B cell (primary cell): ENCODE measurements at regions not wholly inside any gene's neighbourhood (a gene's known extent, or its start where the extent isn't known, plus 50 kb on each side); places are given as distances from the start of the nearest gene placed in this dataset.
A peak's percentile ranks its signal among the peaks of the same experiment; 100 is the strongest.

Experiments
- ATAC-seq: fragments of 200-7000 bp; cut with Tn5 transposase; one replicate; pipeline ENCODE4 v1.10.0; 2021; ENCODE audit warnings: low read depth, mild to moderate bottlenecking, moderate number of reproducible peaks, moderate library complexity
- CTCF ChIA-PET: fragments of 350-600 bp; sonication (Branson Sonifier 250); formaldehyde crosslinking; loops from one replicate; lab custom pipeline; 2021; ENCODE audit warnings: antibody characterized with exemption, inconsistent platforms; lab: Charles Lee
- POLR2A ChIA-PET: fragments of 350-600 bp; sonication (Branson Sonifier 250); formaldehyde crosslinking; loops from one replicate; lab custom pipeline; 2021; ENCODE audit warnings: antibody characterized with exemption; lab: Charles Lee
- DNase-seq: peaks from one replicate; pipeline ENCODE4 v3.0.0; 2013
- H2AFZ ChIP-seq: 2 replicates; pipeline ENCODE4 v1.6.1; 2012; ENCODE audit warnings: mild to moderate bottlenecking, low read depth, low read length; ENCODE audit not compliant: insufficient read depth, poor library complexity, severe bottlenecking
- H3K27ac ChIP-seq, 2 donors: 1 replicate in 1 of 2; 2 replicates in 1 of 2; pipeline ENCODE4 v1.5.1; 2012 to 2013; ENCODE audit warnings: low read length in 2 of 2, mild to moderate bottlenecking in 2 of 2, moderate library complexity in 1 of 2
- H3K27me3 ChIP-seq, 4 experiments: fragments of 200-600 bp in 1 of 4; sonication (generic) in 1 of 4; replicated peaks in 1 of 4; 1 replicate in 2 of 4; 2 replicates in 2 of 4; pipeline versions ENCODE4 v1.6.1 to v1.7.0; 2013 to 2016; ENCODE audit warnings: low read length in 3 of 4, mild to moderate bottlenecking in 2 of 4, mixed read lengths in 1 of 4, moderate library complexity in 1 of 4; ENCODE audit not compliant: insufficient read depth in 4 of 4, control insufficient read depth in 3 of 4; ENCODE audit errors: control extremely low read depth in 1 of 4
- H3K36me3 ChIP-seq, 2 experiments: replicated peaks in 1 of 2; 1 replicate in 1 of 2; 2 replicates in 1 of 2; pipeline versions ENCODE4 v1.6.1 to v1.7.1; 2013; ENCODE audit warnings: low read length in 1 of 2; ENCODE audit not compliant: insufficient read depth in 2 of 2, control insufficient read depth in 1 of 2; ENCODE audit errors: control extremely low read depth in 1 of 2, extremely low read depth in 1 of 2
- H3K4me1 ChIP-seq, 2 donors: fragments of 200-600 bp in 1 of 2; sonication (generic) in 1 of 2; 1 replicate in 1 of 2; 2 replicates in 1 of 2; pipeline versions ENCODE4 v1.5.1 to v1.6.1; 2013 to 2017; ENCODE audit warnings: low read length in 2 of 2; ENCODE audit not compliant: control insufficient read depth in 2 of 2, insufficient read depth in 2 of 2
- H3K4me2 ChIP-seq: replicated peaks from 2 replicates; pipeline ENCODE3; 2012; ENCODE audit warnings: mild to moderate bottlenecking, low read depth, low read length; ENCODE audit not compliant: poor library complexity, severe bottlenecking
- H3K4me3 ChIP-seq, 5 experiments: fragments of 200-600 bp in 1 of 5; sonication (generic) in 1 of 5; 1 replicate in 3 of 5; 2 replicates in 2 of 5; pipeline versions ENCODE4 v1.5.1 to v1.7.0; 2011 to 2016; ENCODE audit warnings: low read length in 4 of 5, mild to moderate bottlenecking in 4 of 5, low read depth in 2 of 5, control low read depth in 1 of 5, moderate library complexity in 1 of 5; ENCODE audit not compliant: insufficient read depth in 1 of 5; ENCODE audit errors: control extremely low read depth in 1 of 5, extremely low read depth in 1 of 5
- H3K79me2 ChIP-seq: fragments of 200-600 bp; sonication (generic); one replicate; pipeline ENCODE4 v1.6.0; 2016; ENCODE audit warnings: low read length; ENCODE audit not compliant: control insufficient read depth, insufficient read depth
- H3K9ac ChIP-seq: fragments of 200-600 bp; sonication (generic); 2 replicates; pipeline ENCODE4 v1.6.1; 2017; ENCODE audit warnings: mild to moderate bottlenecking, low read length, moderate library complexity
- H3K9me3 ChIP-seq, 3 donors: one replicate each; pipeline versions ENCODE4 v1.6.1 to v1.7.1; 2013; ENCODE audit warnings: low read length in 2 of 3; ENCODE audit not compliant: control insufficient read depth in 2 of 3, insufficient read depth in 1 of 3; ENCODE audit errors: control extremely low read depth in 1 of 3
- H4K20me1 ChIP-seq: 2 replicates; pipeline ENCODE4 v1.6.0; 2012; ENCODE audit warnings: mild to moderate bottlenecking, low read length; ENCODE audit not compliant: insufficient read depth, control insufficient read depth, poor library complexity, severe bottlenecking
- H3K27ac Mint-ChIP-seq: one replicate; pipeline ENCODE4 v1.8.0; 2021; ENCODE audit warnings: mixed read lengths
- H3K27me3 Mint-ChIP-seq: one replicate; pipeline ENCODE4 v1.8.0; 2021; ENCODE audit warnings: mixed read lengths
- H3K4me1 Mint-ChIP-seq: one replicate; pipeline ENCODE4 v1.8.0; 2021; ENCODE audit warnings: mixed read lengths
- H3K4me3 Mint-ChIP-seq: one replicate; pipeline ENCODE4 v1.8.0; 2021; ENCODE audit warnings: mixed read lengths
- H3K9me3 Mint-ChIP-seq: one replicate; pipeline ENCODE4 v1.8.0; 2022; ENCODE audit warnings: mixed read lengths; ENCODE audit not compliant: insufficient read depth
- EZH2 ChIP-seq: IDR thresholded peaks from 2 replicates; pipeline ENCODE4 v1.6.1; 2012; ENCODE audit warnings: borderline replicate concordance, low read depth, mild to moderate bottlenecking, moderate library complexity, low read length; ENCODE audit not compliant: insufficient read depth, poor library complexity, severe bottlenecking
- WGBS: methylation state at CpG from one replicate; pipeline ENCODE4 v1.1.5; 2013; ENCODE audit warnings: missing lambda C conversion rate; ENCODE audit not compliant: insufficient coverage; 5-methylcytosine and 5-hydroxymethylcytosine counted together
- intact Hi-C: fragments of 100-400 bp; cut with micrococcal nuclease; formaldehyde crosslinking; loops from one replicate; pipeline ENCODE4 v1.10.0; 2022
- TF ChIP-seq, protein P1 (sequence below): fragments of 200-600 bp; IDR thresholded peaks from one replicate; pipeline ENCODE4 v1.8.0; 2022; ENCODE audit warnings: antibody characterized with exemption, mild to moderate bottlenecking

GRCh38 chr3:27633224-27633545, 88.9 kb downstream of the EOMES start:
- intact Hi-C loops, result loop anchor here (2.0 kb wide), 1 partner anchor 148 kb away; the partner anchor contains the start of gene SLC4A7
- Histone ChIP-seq H3K27me3 (no peaks in the 10 kb centered on the region), H3K4me1 (peaks cover 5 to 10% of the 10 kb centered on the region in 2 donors), H2AFZ (peak overlapping the region; percentile 82), H3K9me3 (no peaks in the 10 kb centered on the region), H3K79me2 (no peaks in the 10 kb centered on the region), H3K36me3 (no peaks in the 10 kb centered on the region), H3K4me3 (peak overlapping the region; percentile 41 to 63 (median 56)), H3K4me2 (peak overlapping the region; percentile 86), H4K20me1 (no peaks in the 10 kb centered on the region), H3K27ac (peak overlapping the region; percentile 0 to 35), H3K9ac (peak overlapping the region; percentile 73)
- Mint-ChIP-seq H3K4me3 (peak overlapping the region; percentile 95), H3K27ac (peak overlapping the region; percentile 84), H3K27me3 (no peaks in the 10 kb centered on the region), H3K4me1 (peaks cover 11% of the 10 kb centered on the region), H3K9me3 (no peaks in the 10 kb centered on the region)
- ChIA-PET POLR2A (no interaction called here), CTCF (interaction anchor here (1.0 to 1.9 kb wide), 4 partner anchors 10 to 275 kb away, joined by 3 to 8 read pairs (median 4); no protein-coding TSS in a partner anchor)
- TF ChIP-seq, protein P1, sequence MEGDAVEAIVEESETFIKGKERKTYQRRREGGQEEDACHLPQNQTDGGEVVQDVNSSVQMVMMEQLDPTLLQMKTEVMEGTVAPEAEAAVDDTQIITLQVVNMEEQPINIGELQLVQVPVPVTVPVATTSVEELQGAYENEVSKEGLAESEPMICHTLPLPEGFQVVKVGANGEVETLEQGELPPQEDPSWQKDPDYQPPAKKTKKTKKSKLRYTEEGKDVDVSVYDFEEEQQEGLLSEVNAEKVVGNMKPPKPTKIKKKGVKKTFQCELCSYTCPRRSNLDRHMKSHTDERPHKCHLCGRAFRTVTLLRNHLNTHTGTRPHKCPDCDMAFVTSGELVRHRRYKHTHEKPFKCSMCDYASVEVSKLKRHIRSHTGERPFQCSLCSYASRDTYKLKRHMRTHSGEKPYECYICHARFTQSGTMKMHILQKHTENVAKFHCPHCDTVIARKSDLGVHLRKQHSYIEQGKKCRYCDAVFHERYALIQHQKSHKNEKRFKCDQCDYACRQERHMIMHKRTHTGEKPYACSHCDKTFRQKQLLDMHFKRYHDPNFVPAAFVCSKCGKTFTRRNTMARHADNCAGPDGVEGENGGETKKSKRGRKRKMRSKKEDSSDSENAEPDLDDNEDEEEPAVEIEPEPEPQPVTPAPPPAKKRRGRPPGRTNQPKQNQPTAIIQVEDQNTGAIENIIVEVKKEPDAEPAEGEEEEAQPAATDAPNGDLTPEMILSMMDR, result no peak
- no peak for TF ChIP-seq EZH2
- ATAC-seq, result peak; percentile 31
- no peak for DNase-seq
- WGBS, result 6% methylated on average over 6 of the region's 6 CpGs

DNA sequence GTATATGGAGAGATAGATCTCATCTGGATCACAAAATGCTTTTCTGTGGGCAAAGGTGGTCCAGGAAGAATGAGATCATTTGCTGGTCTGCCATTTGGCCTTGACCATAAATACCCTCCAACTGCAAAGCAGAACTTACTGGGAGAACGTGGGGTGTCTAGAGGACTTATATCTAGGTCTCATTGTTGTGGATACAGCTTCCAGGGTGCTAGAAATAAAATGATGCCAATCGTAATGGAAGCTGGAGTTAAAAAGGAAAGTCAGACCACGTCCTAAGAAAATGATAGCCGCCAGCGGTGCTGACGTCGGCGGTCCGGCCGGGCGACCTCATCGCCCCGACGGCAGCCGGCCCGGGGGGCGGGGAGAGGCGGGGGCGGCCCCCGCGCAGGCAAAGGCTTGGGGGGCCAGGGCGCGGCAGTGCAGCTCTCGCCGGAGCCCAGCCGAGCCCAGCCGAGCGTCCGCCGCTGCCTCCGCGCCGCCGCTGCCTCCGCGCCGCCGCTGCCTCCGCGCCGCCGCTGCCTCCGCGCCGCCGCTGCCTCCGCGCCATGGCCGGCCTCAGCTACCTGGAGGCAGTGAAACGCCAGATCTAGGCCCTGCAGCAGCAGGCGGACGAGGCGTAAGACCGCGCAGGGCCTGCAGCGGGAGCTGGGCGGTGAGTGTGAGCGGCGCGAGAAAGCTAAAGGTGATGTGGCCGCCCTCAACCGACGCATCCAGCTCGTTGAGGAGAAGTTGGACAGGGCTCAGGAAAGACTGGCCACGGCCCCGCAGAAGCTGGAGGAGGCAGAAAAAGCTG, 89.5 kb downstream of the EOMES start:
- H2AFZ ChIP-seq, result peak overlapping the region; percentile 82
- no peaks in the 10 kb centered on the region for H4K20me1 ChIP-seq
- peak overlapping the region; percentile 41 to 63 (median 56) for H3K4me3 ChIP-seq
- no peak for TF ChIP-seq EZH2
- TF ChIP-seq, protein P1, result no peak
- H3K79me2 ChIP-seq, result no peaks in the 10 kb centered on the region
- DNase-seq, result peak; percentile 67
- Mint-ChIP-seq H3K27me3 (no peaks in the 10 kb centered on the region), H3K9me3 (no peaks in the 10 kb centered on the region), H3K4me1 (peaks cover 16% of the 10 kb centered on the region), H3K27ac (peak overlapping the region; percentile 86), H3K4me3 (peak overlapping the region; percentile 95)
- H3K4me2 ChIP-seq, result peak overlapping the region; percentile 86
- H3K36me3 ChIP-seq, result no peaks in the 10 kb centered on the region
- H3K9me3 ChIP-seq, result no peaks in the 10 kb centered on the region
- ChIA-PET CTCF (interaction anchor here (0.6 to 1.9 kb wide), 6 partner anchors 9 to 322 kb away, joined by 3 to 8 read pairs (median 4); no protein-coding TSS in a partner anchor), POLR2A (interaction anchor here (0.6 kb wide), 1 partner anchor 264 kb away, joined by 3 read pairs; no protein-coding TSS in a partner anchor)
- WGBS, result 2% methylated on average over 65 of the region's 66 CpGs
- H3K4me1 ChIP-seq, result peaks cover 5 to 10% of the 10 kb centered on the region in 2 donors
- intact Hi-C loops, result loop anchor here (2.0 kb wide), 1 partner anchor 148 kb away; the partner anchor contains the start of gene SLC4A7
- no peaks in the 10 kb centered on the region for H3K27me3 ChIP-seq
- ATAC-seq, result peak; percentile 84
- H3K9ac ChIP-seq, result peak overlapping the region; percentile 73
- peak overlapping the region; percentile 0 to 35 for H3K27ac ChIP-seq
